NB4 (cell line): ENCODE measurements at regions not wholly inside any gene's neighbourhood (a gene's known extent, or its start where the extent isn't known, plus 50 kb on each side); places are given as distances from the start of the nearest gene placed in this dataset.

ENCODE experiments used
- DNase-seq: peaks from one replicate; pipeline ENCODE4 v3.0.0; 2010; ENCODE audit warnings: low read depth
- H3K4me3 ChIP-seq: one replicate; pipeline ENCODE4 v1.5.1; 2011; ENCODE audit warnings: mild to moderate bottlenecking, low read depth, low read length, moderate library complexity
- MYC ChIP-seq: IDR thresholded peaks from 2 replicates; pipeline ENCODE4 v1.6.1; 2011; ENCODE audit warnings: low read depth, low read length
- POLR2A ChIP-seq: IDR thresholded peaks from 2 replicates; pipeline ENCODE4 v1.6.1; 2011; ENCODE audit warnings: mild to moderate bottlenecking; ENCODE audit not compliant: insufficient read length; ENCODE audit errors: extremely low read depth
- TF ChIP-seq, protein P1 (sequence below): IDR thresholded peaks from one replicate; pipeline ENCODE4 v1.5.1; 2012; ENCODE audit warnings: low read depth, low read length
- TF ChIP-seq, protein P2 (sequence below): IDR thresholded peaks from 2 replicates; pipeline ENCODE4 v1.6.1; 2011; ENCODE audit warnings: low read depth, low read length

DNA sequence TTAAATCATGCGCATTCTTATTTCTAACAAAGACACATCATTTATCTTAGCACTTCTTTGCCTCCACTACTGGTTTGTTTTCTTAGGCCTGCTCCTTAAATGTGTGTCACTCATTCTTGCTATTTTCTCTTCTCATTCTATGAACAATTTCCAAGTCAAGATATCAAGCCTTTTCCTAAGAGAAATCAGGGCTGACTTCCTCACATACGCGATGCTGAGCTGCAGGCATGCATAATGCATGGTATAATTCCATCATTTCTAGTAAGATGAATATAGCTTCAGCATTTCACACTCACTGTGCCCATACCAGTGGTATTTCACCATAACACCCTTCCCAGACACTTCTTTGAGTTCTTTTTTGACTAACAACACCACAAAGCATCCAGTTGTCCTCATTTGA lies 838.9 kb upstream of the DDX18 start:
- DNase-seq, result no peak
- no peak overlapping the region for H3K4me3 ChIP-seq
- no peak for TF ChIP-seq POLR2A
- TF ChIP-seq, protein P1, sequence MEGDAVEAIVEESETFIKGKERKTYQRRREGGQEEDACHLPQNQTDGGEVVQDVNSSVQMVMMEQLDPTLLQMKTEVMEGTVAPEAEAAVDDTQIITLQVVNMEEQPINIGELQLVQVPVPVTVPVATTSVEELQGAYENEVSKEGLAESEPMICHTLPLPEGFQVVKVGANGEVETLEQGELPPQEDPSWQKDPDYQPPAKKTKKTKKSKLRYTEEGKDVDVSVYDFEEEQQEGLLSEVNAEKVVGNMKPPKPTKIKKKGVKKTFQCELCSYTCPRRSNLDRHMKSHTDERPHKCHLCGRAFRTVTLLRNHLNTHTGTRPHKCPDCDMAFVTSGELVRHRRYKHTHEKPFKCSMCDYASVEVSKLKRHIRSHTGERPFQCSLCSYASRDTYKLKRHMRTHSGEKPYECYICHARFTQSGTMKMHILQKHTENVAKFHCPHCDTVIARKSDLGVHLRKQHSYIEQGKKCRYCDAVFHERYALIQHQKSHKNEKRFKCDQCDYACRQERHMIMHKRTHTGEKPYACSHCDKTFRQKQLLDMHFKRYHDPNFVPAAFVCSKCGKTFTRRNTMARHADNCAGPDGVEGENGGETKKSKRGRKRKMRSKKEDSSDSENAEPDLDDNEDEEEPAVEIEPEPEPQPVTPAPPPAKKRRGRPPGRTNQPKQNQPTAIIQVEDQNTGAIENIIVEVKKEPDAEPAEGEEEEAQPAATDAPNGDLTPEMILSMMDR, result no peak
- TF ChIP-seq, protein P2, sequence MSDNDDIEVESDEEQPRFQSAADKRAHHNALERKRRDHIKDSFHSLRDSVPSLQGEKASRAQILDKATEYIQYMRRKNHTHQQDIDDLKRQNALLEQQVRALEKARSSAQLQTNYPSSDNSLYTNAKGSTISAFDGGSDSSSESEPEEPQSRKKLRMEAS, result no peak
- no peak for TF ChIP-seq MYC

DNA sequence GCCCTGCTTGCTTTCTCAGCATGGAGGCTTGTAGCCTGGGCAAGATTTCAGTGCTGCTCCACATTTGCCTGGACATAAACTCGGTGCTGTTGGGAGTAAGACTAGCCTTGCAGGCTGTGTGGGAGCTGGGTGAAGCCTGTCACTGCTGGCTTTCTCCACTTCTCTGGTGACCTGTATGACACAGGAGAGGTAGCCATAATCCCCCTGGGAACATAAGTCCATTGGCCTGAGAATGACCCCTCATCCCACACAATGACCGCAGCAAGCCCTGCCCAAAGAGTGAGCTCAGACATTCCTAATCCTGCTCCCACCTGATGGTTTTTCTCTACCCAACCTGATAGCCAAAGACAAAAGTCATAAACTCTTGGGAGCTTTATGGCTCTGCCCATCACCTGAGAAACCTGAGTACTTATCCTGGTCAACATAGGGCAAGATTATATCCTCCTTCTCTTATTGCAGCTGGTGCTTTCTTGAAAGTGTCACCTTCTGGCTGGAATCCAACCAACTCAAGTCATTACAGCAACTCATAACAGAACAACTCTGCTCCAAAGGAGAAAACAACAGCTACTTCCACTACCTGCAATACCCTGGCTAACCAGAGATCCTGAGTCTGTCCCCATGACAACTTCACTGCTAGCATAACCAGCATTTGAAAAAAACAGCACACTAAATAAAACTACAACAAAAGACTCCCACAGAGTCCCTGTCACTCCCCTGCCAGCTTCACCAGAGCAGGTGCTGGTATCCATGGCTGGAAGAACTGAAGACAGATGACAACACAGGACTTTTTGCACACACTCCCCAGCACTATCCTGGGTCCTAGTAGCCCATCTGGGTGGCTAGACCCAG lies 834.4 kb upstream of the DDX18 start:
- no peak for DNase-seq
- no peak overlapping the region for H3K4me3 ChIP-seq
- TF ChIP-seq POLR2A (no peak), MYC (no peak)
- TF ChIP-seq, protein P2, result no peak
- TF ChIP-seq, protein P1, result no peak

DNA sequence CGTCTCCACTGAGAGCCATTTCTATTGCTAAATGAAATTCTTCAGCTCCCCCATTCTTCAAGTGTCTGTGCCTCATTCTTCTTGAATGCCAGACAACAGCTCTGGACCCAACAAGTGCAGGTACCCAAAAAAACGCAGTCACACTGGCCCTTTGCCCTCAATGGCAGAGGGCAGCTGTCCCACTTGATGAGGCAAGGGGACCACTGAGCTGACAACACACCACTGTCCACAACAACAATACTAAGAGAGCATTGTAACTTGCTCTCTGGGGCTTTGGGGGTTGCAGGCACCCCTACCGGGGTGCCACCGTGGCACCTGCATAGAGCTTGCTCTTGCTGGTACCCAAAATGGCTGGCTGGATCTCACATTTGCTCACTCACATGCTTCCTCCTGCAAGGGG lies 827.0 kb upstream of the DDX18 start:
- DNase-seq, result no peak
- no peak for TF ChIP-seq POLR2A
- no peak for TF ChIP-seq MYC
- TF ChIP-seq, protein P1, result no peak
- TF ChIP-seq, protein P2, result no peak
- no peak overlapping the region for H3K4me3 ChIP-seq

DNA sequence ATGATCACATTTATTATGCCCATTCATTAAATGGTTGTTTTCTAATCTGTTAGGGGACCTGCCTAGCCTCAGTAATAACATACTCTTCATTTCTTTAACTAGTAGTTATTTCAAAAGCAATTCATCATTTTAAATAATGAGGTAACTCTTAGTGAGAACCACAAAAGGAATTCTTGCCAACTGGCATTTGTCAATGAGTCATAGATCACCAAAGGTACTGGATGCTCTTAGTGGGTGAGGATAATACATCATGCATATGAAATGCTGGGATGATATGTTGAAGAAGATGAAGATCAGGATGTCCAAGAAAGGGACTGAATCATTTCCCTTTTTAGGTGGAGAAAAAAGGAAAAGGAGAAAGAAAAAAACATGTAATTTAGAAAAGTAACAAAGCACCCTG lies 826.2 kb upstream of the DDX18 start:
- H3K4me3 ChIP-seq, result no peak overlapping the region
- TF ChIP-seq, protein P1, result no peak
- TF ChIP-seq MYC (no peak), POLR2A (no peak)
- TF ChIP-seq, protein P2, result no peak
- DNase-seq, result no peak

DNA sequence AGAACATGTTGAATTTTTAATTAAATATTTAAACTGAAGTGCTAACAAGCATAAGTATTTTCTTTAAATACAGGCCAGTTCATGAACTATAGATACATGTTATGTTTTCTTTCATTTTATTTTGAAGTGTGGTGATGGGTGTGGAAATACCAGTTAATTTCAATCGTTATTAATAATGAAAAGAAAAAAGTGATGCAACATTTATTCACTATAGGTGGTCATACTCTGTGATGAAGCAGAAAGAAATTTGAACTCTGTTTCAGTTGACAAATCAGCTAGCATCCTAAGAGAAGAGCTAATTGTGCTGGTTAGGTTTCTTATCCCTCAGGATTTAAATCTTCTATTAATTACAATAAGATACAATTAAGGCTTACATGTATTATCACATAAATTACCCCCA lies 795.1 kb upstream of the DDX18 start:
- H3K4me3 ChIP-seq, result no peak overlapping the region
- no peak for DNase-seq
- TF ChIP-seq MYC, result no peak
- TF ChIP-seq, protein P1, result no peak
- TF ChIP-seq, protein P2, result no peak
- no peak for TF ChIP-seq POLR2A
